Motor neuron (in vitro differentiated cells): ENCODE measurements at regions not wholly inside any gene's neighbourhood (a gene's known extent, or its start where the extent isn't known, plus 50 kb on each side); places are given as distances from the start of the nearest gene placed in this dataset.
"Not testable (repeated sequence)": the region's sequence is repeated elsewhere in the genome, so short reads cannot be mapped to it uniquely, and the experiment has no call there.

Experiments used
- ATAC-seq, 8 experiments: fragments of 200-7000 bp; cut with Tn5 transposase; replicated peaks in 6 of 8; 2 replicates each; pipeline ENCODE4 v1.8.0; 2021; ENCODE audit warnings: mild to moderate bottlenecking in 8 of 8, moderate library complexity in 8 of 8
- H3K27ac ChIP-seq, 2 donors: fragments of 250-450 bp; sonication (Bioruptor Pico); 2 replicates each; pipeline ENCODE4 v1.9.0; 2021; ENCODE audit warnings: antibody characterized with exemption in 2 of 2, mild to moderate bottlenecking in 2 of 2, moderate library complexity in 1 of 2
- H3K4me1 ChIP-seq, 2 donors: fragments of 250-450 bp; sonication (Bioruptor Pico); replicated peaks in 1 of 2; 2 replicates each; pipeline ENCODE4 v1.6.1; 2021; ENCODE audit warnings: antibody characterized with exemption in 2 of 2, mild to moderate bottlenecking in 2 of 2, moderate library complexity in 1 of 2
- H3K4me3 ChIP-seq, 5 donors: fragments of 250-450 bp; sonication (Bioruptor Pico); 2 replicates each; pipeline ENCODE4 v1.9.0; 2021; ENCODE audit warnings: antibody characterized with exemption in 5 of 5, mild to moderate bottlenecking in 5 of 5, moderate library complexity in 4 of 5
- WGBS, 10 experiments: fragments of 450-650 bp; shearing (Covaris generic); methylation state at CpG; one replicate each; pipeline ENCODE4 v1.0.0; 2022; 5-methylcytosine and 5-hydroxymethylcytosine counted together
- in situ Hi-C, 9 experiments: fragments of 400-800 bp; cut with MboI; loops; one replicate each; pipeline ENCODE4 v1.15.0; 2021; ENCODE audit warnings: low sequenced_read_pairs in 9 of 9, low pct_unique_long_range_greater_than_20kb in 2 of 9; ENCODE audit not compliant: unreplicated experiment in 9 of 9

- in situ Hi-C loops = no loop called here
- peak in 3 of 8 experiments; percentile 61 to 66 (median 62) for ATAC-seq
- Histone ChIP-seq H3K27ac (peak overlapping the region in 1 of 2 donors; percentile 26), H3K4me3 (no peak overlapping the region), H3K4me1 (peaks cover 0 to 7% of the 10 kb centered on the region in 2 donors)
- 83 to 100% (median 95%) methylated on average over 1 to 4 of the region's 9 CpGs; no CpG with 5 or more reads in 6 of the 10 experiments for WGBS, 10 experiments
These were observed 55.1 kb downstream of the ID4 start for GRCh38 chr6:19892260-19892659.

GRCh38 chr6:19895866-19896692 lies 58.9 kb downstream of the ID4 start:
- no peak overlapping the region for H3K27ac ChIP-seq
- 41 to 100% (median 55%) methylated on average over 1 to 9 of the region's 9 CpGs; no CpG with 5 or more reads in 1 of the 10 experiments for WGBS, 10 experiments
- no peak overlapping the region for H3K4me3 ChIP-seq
- in situ Hi-C loops = no loop called here
- peak in 5 of 8 experiments; percentile 60 to 74 (median 66) for ATAC-seq
- H3K4me1 ChIP-seq = peaks cover 0 to 7% of the 10 kb centered on the region in 2 donors

- no peak overlapping the region for H3K4me3 ChIP-seq
- peaks cover 0 to 7% of the 10 kb centered on the region in 2 donors for H3K4me1 ChIP-seq
- 0 to 83% (median 60%) methylated on average over 1 to 2 of the region's 2 CpGs; no CpG with 5 or more reads in 3 of the 10 experiments for WGBS, 10 experiments
- in situ Hi-C loops = no loop called here
- no peak overlapping the region for H3K27ac ChIP-seq
- no peak for ATAC-seq
These were observed 59.5 kb downstream of the ID4 start for GRCh38 chr6:19896693-19897010.

- H3K4me3 ChIP-seq = no peak overlapping the region
- ATAC-seq = no peak
- H3K4me1 ChIP-seq = peaks cover 0 to 7% of the 10 kb centered on the region in 2 donors
- no peak overlapping the region for H3K27ac ChIP-seq
- in situ Hi-C loops = no loop called here
- 0 to 86% (median 54%) methylated on average over 1 to 3 of the region's 4 CpGs; no CpG with 5 or more reads in 2 of the 10 experiments for WGBS, 10 experiments
These were observed 61.1 kb downstream of the ID4 start for GRCh38 chr6:19898141-19898740.

- no peak overlapping the region for H3K27ac ChIP-seq
- H3K4me1 ChIP-seq = no peaks in the 10 kb centered on the region
- ATAC-seq = no peak
- no peak overlapping the region for H3K4me3 ChIP-seq
- in situ Hi-C loops = no loop called here
- 13 to 94% (median 76%) methylated on average over 3 to 4 of the region's 4 CpGs; no CpG with 5 or more reads in 2 of the 10 experiments for WGBS, 10 experiments
These were observed 65.0 kb downstream of the ID4 start for GRCh38 chr6:19902201-19902600.

- H3K4me1 ChIP-seq, H3K4me3 ChIP-seq, ATAC-seq, in situ Hi-C loops, H3K27ac ChIP-seq: not testable (repeated sequence)
- 33 to 100% (median 77%) methylated on average over 1 to 6 of the region's 6 CpGs; no CpG with 5 or more reads in 4 of the 10 experiments for WGBS, 10 experiments
These were observed 67.2 kb downstream of the ID4 start for GRCh38 chr6:19904408-19904807.

- 10 to 82% (median 47%) methylated on average over 1 of the region's 1 CpG; no CpG with 5 or more reads in 4 of the 10 experiments for WGBS, 10 experiments
- H3K27ac ChIP-seq = no peak overlapping the region
- no peak for ATAC-seq
- no peaks in the 10 kb centered on the region for H3K4me1 ChIP-seq
- in situ Hi-C loops = no loop called here
- H3K4me3 ChIP-seq = no peak overlapping the region
These were observed 68.4 kb downstream of the ID4 start for GRCh38 chr6:19905584-19905983.

GRCh38 chr6:19906171-19906570 lies 69.0 kb downstream of the ID4 start:
- WGBS, 10 experiments = 0 to 100% (median 88%) methylated on average over 1 to 3 of the region's 3 CpGs
- in situ Hi-C loops = no loop called here
- H3K4me1 ChIP-seq = no peaks in the 10 kb centered on the region
- H3K4me3 ChIP-seq = no peak overlapping the region
- H3K27ac ChIP-seq = no peak overlapping the region
- ATAC-seq = no peak

- in situ Hi-C loops = no loop called here
These were observed 74.1 kb downstream of the ID4 start for GRCh38 chr6:19911223-19911622.

GRCh38 chr6:19918436-19918835 lies 81.3 kb downstream of the ID4 start:
- H3K4me1 ChIP-seq = peaks cover 0 to 3% of the 10 kb centered on the region in 2 donors
- WGBS, 10 experiments = 0 to 100% (median 42%) methylated on average over 1 of the region's 1 CpG; no CpG with 5 or more reads in 2 of the 10 experiments
- ATAC-seq = no peak
- in situ Hi-C loops = no loop called here
- H3K4me3 ChIP-seq = no peak overlapping the region
- H3K27ac ChIP-seq = no peak overlapping the region

More at GRCh38 chr6:19911223-19911622, 74.1 kb downstream of the ID4 start:
- no peak overlapping the region for H3K4me3 ChIP-seq
- 0 to 100% (median 84%) methylated on average over 1 to 3 of the region's 3 CpGs; no CpG with 5 or more reads in 2 of the 10 experiments for WGBS, 10 experiments
- ATAC-seq = no peak
- no peaks in the 10 kb centered on the region for H3K4me1 ChIP-seq
- no peak overlapping the region for H3K27ac ChIP-seq

- 0 to 93% (median 68%) methylated on average over 1 to 9 of the region's 9 CpGs; no CpG with 5 or more reads in 1 of the 10 experiments for WGBS, 10 experiments
- Histone ChIP-seq H3K4me1 (peaks cover 0 to 3% of the 10 kb centered on the region in 2 donors), H3K27ac (no peak overlapping the region), H3K4me3 (no peak overlapping the region)
- ATAC-seq = no peak
- in situ Hi-C loops = no loop called here
These were observed 84.6 kb downstream of the ID4 start for GRCh38 chr6:19921786-19922185.

GRCh38 chr6:19925533-19925932 lies 88.4 kb downstream of the ID4 start:
- H3K4me1 ChIP-seq = peaks cover 2 to 5% of the 10 kb centered on the region in 2 donors
- no peak for ATAC-seq
- H3K27ac ChIP-seq = no peak overlapping the region
- H3K4me3 ChIP-seq = no peak overlapping the region
- 11 to 100% (median 90%) methylated on average over 1 of the region's 1 CpG; no CpG with 5 or more reads in 4 of the 10 experiments for WGBS, 10 experiments
- in situ Hi-C loops = no loop called here

- peaks cover 2 to 5% of the 10 kb centered on the region in 2 donors for H3K4me1 ChIP-seq
- H3K4me3 ChIP-seq = no peak overlapping the region
- WGBS, 10 experiments = 0 to 79% (median 56%) methylated on average over 1 to 2 of the region's 2 CpGs; no CpG with 5 or more reads in 3 of the 10 experiments
- ATAC-seq = no peak
- in situ Hi-C loops = no loop called here
- H3K27ac ChIP-seq = no peak overlapping the region
These were observed 91.3 kb downstream of the ID4 start for GRCh38 chr6:19928461-19928860.
